DMS153 treated with DMSO at 0.1 percent for 48 hours (cell line): ENCODE measurements at regions not wholly inside any gene's neighbourhood (a gene's known extent, or its start where the extent isn't known, plus 50 kb on each side); places are given as distances from the start of the nearest gene placed in this dataset.

Source experiments
- DNase-seq: peaks from one replicate; lab custom pipeline; 2025; ENCODE audit not compliant: unreplicated experiment; lab: John Stamatoyannopoulos, UW

DNA sequence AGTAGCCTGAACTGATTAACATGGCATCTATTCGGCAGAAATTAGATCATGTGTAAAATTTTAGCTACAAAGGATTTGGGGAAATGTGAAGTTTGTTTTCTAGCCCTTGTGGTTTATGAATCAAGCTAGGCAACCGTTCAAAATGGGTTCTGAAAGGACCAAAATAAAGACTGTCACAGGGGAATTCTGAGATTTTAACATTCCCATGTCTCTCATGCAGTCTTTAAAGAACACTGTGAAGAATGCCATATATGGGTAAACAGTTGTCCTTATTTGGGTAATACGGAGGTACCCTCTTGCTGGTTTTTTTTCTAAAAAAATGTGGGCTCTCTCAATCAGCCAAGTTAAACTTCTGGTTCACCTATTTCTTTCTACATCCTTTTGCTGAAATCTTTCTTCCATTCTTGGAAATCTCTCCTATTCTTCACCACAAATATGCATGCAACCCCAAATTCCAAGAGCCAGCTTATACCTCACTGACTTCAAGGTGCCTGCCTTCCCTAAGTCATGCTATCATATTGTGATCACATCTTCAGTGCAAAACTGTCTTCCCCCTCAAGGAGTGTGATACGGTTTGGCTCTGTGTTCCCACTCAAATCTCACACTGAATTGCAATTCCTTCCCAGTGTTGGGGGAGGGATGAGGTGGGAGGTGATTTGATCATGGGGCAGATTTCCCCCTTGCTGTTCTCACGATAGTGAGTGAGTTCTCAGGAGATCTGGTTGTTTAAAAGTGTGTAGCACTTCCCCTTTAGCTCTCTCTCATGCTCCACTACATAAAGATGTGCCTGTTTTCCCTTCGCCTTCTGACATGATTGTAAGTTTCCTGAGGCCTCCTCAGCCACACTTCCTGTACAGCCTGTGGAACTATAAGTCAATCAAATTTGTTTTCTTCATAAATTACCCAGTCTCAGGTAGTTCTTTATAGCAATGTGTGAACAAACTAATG lies 308.7 kb downstream of the TTLL7 start:
- DNase-seq, result no peak

DNA sequence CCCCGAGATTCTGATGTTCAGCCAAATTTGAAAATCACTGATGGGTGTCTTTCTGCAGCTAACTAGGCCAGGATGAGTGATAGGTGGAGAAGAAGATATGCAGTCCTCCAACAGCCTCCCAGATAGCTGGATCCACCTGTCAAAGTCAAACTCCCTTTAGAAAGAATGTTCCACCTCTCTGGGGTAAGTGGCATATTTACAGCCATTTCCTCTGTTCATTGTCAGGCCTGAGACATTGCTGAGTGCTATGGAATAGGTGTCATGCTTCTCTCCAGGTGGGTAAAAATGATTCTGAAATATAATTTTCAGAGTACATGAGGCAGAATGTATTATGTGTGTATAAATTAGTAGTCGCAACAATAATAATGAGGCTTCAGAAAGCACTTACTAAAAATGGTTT lies 316.8 kb downstream of the TTLL7 start:
- DNase-seq, result no peak

DNA sequence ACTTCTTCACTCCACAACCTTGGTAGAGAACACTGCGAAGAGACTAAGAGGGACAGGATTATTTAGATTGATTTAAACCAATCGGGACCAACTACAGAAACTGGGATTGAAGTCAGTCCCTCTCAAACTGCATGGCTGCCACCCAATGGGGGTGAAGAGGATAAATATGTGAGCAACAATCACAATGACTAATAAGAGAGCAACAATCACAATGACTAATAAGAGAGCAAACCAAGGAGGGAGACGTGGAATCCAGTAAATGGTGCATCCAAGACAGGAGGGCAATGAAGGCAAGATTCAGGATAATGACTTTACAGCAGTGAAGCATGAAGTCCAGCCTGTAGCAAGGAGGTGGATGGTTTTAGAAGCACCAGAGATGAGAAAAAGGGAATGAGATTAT lies 322.8 kb downstream of the TTLL7 start:
- no peak for DNase-seq

DNA sequence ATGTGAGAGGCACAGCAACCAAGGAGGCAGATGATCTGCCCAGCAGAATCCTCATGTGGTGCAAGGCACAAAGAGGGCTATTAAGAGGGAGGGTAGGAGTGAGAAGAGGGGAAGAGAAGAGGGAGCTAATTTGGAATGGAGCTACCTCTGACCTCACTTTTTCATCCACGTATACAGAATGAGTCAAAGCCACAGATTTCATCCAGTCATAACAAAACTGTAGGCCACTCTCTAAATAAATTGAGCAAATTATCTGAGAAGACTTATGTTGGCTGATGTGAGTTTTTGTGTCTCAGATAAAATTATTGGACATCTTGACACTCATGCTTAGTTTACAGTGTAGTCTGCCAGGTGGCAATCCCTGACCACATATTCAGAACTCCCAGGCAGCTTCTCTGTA lies 325.6 kb downstream of the TTLL7 start:
- no peak for DNase-seq

DNA sequence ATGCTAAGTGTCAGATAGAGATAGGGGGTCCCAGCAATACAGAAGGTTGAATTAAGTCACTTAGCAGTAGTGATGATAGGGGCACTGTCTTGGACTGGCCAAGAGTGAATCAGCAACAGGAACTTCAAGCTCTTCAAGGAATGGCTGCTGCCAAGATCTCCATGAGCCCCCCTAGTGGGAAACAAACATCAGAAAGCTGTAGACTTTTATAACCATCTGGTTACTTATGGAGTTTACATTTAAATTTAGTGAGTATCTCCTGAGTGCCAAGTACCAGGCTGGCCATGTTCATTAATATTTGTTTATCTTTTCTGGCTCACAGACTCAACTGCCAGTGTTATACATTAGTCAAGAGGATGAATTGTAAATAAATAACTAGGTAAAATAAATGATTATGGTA lies 327.3 kb downstream of the TTLL7 start:
- DNase-seq, result no peak

DNA sequence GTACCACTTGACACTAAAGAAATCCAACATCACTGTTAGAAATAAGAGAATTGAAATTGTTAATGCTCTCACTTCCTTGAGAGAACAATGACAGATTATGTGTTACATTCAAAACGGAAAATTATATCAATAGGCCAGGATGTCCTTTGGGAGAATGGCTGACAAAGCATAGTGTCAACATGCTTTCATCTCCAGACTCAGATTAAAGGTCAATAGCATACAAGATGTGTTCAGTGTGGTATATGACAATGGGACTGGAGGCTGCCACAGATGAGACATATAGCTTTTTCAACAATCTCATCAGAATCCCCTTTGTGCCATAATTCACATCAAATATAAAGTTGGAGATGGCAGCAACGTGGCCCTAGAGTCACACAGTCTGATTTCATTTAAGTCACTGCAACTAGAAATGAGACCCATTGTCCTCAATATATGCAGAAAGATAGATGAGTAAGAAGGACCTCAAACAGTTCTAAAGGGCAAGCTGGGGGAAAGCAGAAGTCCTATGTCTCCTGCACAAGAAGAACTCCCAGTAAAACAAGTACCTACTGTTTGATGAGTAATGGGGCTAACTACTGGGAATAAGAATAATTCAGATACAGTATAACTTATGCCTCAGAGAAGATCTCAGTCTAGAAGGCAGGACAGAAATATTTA lies 327.9 kb downstream of the TTLL7 start:
- peak; percentile 6 for DNase-seq

DNA sequence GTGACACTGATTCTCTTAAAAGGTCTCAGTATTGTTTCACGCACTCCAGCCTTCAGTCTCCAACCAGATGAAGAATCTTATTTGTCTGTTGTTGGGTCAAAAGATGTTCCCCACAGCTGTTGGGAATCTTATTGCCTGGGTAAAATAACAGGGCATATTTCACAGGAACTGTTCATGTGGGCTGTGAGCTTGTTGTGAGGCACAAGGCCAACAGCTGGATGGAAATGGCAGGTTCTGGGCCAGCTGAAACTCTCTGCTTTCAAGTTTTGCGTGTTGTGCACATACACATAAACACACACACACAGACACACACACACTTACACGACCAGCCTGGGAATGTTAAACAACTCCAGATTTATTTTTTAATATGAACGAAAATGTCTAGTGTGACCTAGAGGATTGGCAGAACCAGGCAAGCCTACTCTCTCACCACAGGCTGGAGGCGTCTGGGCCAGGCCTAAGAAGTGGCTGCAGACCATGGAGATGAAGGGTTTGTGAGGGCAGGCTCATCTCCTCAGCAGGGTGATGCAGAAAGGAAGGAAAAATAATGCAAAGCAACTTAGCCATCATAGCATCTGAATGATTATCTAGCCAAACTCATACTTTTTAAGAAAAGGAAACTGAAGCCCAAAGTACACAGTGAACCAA lies 357.0 kb downstream of the TTLL7 start:
- DNase-seq, result no peak

DNA sequence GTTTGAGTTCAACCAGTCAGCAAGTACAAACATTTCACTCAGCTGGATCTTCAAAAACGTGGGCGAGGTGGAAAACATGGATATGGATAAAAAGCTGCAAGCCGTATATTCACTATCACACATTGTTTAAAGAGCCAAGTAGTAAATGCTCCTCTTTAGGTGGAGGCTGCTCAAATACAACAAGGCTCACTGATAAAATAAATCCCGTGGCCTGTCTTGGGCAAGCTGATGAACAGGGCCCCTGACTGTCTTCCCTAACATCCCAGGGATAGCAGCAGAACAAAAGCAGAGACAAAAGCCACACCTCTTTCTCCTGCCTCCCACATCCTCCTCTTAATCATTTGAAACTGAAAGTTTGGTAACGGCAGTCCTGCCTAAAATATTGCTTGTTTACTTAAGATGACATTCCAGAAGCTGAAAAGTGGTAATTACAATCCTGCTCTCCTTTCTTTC lies 357.7 kb downstream of the TTLL7 start:
- DNase-seq, result no peak

DNA sequence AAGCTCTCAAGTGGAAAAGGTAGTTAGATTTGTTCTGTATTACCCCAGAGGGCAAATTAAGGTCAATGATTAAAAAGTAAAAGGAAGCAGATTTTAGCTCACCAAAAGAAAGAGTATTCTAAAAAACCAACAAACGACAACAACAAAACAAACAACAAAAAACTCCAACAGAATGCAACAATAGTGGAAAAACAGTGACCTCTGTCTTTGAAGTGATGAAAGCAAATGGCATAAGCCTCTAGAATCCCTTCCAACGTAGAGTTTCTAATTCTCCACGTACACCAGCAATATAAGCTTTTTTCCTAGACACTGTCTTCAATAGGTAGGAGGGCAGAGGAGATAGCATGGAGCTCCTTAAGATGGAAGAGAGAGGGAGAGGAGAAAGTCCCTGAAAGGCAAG lies 359.1 kb downstream of the TTLL7 start:
- no peak for DNase-seq

DNA sequence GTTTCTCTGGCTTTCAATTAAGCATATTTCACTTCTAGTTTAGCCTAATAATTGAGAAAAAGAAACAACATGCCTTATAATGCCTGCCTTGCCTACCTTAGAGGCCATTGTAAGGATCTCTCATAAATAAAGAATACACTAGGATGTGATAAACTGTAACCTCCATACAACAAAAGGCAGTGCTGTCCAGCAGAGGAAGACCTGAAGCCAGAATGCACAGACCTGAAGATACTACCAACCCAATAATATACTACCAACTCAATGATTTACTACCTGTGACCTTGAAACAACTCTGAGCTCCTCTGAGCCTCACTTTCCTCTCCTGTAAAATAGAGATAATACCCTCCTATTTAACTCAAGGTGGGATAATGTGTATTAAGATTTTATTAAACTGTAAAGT lies 361.3 kb downstream of the TTLL7 start:
- no peak for DNase-seq

DNA sequence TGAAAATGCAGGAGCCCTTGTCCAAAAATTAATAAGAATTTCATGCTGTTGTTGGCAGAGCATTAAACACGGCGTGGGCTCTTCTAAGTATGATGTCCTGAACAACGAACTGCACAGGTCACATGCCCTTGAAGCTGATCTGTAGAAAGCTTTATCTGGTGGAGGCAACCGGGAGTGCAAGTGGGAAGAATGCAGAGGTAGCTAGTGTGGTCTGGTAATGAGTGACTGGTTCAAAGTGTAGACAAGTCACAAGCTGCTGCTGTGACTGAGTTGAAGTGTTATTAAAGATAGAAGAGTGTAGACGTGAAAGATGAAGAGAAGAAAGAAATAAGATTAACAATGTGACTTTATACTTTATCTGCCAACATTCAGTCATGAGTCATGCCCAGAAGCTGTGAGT lies 361.9 kb downstream of the TTLL7 start:
- no peak for DNase-seq

DNA sequence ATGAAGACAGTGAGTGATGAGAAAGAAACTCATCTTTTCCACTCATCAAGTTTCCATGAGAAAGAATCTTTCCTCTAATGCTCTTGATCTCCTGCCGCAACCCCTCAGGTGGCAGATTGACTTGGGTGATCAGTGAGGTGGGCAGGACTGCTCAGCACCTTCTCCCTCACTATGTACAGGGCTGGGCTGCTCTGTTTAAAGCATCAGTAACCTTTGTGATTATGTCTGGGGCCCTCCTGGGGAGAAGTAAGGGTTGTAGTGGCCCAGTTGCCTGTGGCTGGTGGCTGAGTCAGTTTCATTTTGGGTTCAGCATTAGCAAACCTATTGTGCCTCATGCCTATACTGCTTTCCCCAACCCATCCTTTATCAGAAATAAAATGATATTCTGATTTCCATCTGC lies 366.0 kb downstream of the TTLL7 start:
- DNase-seq, result no peak

DNA sequence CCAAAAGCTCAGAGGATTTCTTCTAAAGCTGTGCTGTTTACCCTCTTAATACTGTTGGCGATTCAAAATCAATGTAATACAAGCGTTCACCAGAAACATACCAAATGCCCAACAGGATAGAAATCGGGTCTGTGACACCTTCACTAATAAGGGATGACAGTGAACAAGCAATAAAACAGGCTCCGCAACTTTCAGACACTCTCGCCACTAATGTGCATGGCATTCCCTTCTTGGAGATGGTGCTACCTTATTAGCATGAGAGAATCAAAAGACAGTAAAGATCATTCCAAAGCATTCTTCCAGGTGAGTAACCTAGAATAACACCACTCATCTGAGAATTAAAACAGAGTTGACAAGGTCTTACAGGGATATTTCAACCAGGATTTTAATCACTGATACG lies 367.1 kb downstream of the TTLL7 start:
- no peak for DNase-seq

DNA sequence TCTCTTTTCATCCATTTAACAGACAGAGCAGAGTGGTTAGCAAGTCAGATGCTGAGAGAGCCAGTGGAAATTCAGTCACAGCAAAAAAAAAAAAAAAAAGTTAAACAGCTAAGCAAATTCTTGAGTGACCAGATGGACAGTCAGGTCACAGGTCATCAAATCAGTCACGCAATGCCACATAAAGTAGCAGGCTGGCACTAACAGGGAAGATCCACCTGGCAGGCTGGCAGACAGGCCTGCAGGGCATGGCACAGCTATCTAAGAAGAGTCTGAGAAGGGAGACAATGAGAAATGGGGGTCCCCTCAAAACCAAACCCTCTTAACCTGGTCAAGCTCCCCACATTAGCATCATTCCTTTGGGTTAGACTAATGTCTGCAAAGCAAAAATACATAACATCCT lies 371.9 kb downstream of the TTLL7 start:
- no peak for DNase-seq

DNA sequence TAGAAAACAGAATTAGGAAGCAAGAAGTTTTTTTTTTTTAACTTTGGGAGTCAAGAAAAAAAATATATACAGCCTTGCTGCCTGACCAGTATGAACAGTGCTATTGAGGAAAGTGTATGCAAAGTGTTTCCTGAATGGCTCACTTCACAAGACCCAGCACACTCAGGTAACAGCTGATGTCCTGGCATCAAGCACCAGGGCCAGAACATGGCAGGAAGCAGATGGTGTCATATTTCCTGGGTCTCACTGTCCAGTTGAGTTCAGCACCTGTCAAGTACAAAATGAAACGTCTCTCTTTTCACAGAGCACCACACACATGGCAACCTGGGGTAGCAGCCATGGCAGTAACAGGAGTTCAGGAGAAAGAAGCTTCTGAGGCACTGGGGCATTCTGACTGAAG lies 372.3 kb downstream of the TTLL7 start:
- peak; percentile 80 for DNase-seq

DNA sequence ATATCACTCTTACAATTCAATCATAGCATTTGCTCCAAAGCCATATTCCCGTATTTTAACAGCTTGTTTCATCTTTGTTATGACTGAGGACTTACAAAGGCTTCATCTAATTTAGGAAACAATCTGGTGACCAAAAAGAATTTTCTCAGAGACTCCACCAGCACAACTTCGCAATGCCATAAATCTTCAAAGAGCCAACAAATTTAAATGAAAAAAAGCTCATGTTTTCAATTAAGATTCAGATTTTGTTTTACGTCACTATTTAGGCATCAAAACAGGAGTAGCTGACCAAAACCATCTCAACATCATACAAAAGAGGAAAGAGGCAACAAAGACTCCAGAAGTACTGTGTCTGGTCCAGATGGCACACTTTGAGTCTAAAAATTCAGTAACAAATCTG lies 373.3 kb downstream of the TTLL7 start:
- DNase-seq, result no peak

DNA sequence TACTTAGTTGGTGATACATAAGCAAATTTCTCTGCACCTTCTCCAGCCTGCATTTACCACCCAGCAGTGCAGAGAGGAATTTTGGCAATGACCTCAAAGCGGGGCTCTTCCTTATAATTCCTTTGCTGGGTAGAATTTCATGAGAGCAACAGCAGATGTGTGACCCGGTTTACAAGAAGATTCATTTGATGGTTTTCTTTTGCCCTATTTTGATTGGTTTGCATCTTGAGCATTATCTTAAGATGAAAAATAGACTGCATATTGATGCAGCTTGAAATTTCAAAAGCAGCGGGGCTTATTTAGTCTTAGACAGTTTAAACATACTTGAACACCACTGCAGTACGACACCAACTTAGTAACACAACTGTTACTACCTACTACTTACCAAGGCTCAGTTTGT lies 378.9 kb downstream of the TTLL7 start:
- no peak for DNase-seq

DNA sequence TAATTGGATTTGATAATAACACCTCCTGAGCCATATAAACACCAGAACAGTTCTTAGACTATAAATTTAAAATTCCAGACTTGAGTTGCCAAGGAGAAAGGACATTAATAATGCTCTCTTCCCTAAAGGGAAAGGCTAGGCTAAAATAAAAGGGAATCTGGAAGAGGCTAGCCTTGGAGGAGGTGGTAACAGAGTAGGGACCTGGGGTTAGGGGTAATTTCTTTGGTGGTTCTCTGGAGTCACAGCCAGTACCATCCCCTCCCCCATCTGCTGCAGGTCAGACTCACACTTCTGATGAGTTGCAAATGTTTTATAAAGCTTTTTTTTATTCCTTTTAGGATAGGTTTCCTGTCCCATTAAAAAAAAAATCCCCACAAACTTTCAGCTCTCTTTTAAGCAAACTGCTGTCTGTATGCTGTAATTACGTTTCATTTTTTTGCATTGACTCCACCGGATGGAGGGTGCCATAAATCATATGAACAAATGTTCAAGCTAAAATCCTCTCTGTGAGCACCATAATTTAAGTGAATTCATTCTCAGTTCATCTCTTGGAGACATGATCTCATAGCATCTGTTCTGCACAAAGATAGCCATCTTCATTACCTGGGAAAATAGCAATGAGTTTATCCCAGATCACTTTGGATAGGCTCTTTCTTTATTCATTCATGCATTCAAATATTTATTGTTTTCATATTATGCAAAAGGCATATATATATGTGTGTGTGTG lies 379.6 kb downstream of the TTLL7 start:
- no peak for DNase-seq

DNA sequence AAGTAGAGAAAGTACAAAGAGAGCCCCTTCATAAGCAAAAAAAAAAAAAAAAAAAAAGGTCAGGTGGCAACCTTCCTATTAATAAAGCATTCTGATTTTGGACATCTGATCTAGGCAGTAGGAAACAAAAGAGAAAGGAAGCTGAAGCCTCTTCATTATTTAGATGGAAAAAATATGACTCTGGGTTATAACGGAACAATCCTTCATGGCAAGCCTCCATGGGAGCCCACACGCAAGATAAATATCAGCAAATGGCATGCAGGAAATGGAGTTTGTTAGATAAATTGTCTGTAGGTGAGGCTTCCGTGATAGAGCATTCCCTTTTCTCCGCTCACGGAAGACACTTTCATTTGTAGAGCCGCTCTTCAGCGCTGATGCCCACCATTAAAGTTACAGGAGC lies 381.0 kb downstream of the TTLL7 start:
- no peak for DNase-seq

DNA sequence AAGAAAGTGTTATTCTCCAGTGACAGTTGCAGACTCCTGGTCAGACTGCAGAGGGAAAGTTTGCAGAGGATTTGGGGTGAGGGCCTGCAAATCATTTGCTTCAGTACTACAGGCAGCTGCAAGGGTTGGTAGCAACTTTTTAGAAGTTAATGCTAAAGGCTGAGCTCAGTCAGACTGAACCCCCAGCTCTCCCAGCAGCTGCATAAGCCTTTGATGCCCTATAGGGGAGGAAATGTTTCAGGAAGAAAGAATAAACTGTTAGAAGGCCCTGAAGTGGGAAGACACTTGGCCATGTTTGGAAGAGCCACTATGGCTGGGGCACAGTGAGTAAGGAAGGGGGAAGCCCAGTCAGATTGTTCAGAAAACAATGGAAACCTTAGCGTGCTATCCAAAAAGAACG lies 383.6 kb downstream of the TTLL7 start:
- no peak for DNase-seq

DNA sequence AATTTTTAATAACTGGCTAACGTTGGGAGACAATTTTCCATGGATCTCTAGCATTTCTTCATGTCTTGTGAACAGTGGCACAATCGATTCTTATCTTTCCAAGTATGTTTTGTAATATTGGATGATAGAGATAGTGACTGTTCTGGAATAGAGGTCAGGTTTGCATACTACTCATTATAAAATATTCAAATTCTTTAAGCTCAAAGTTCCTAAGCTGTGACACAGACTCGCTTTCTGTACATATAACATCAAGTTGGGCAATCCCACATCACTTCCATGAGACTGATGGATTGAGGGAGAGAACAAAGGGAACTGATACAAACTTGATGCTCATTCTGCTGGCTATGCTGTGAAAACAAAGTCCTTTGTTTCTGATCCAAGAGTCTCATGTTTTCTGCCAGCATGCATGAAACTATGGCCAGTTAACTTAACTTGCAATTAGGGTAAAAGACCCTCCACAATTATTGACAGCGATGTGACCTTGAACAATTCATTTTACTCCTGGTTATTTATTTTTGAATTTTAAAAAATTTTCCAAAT lies 392.4 kb downstream of the TTLL7 start:
- no peak for DNase-seq
